Spleen (tissue), 11 donors: ENCODE measurements at regions not wholly inside any gene's neighbourhood (a gene's known extent, or its start where the extent isn't known, plus 50 kb on each side); places are given as distances from the start of the nearest gene placed in this dataset.

ENCODE experiments used
- DNase-seq: peaks from one replicate; pipeline ENCODE4 v3.0.0-alpha.2; 2020
- H3K27ac ChIP-seq, 8 donors: fragments of 200-600 bp; sonication (generic) in 7 of 8; 1 replicate in 4 of 8; 2 replicates in 4 of 8; pipeline versions ENCODE4 v1.5.0 to v1.8.0; 2016 to 2021; ENCODE audit warnings: inconsistent platforms in 4 of 8, mild to moderate bottlenecking in 4 of 8, moderate library complexity in 1 of 8
- H3K27me3 ChIP-seq, 7 donors: fragments of 200-600 bp; sonication (generic) in 6 of 7; replicated peaks in 1 of 7; 1 replicate in 4 of 7; 2 replicates in 3 of 7; pipeline versions ENCODE4 v1.5.0 to v1.8.0; 2016 to 2021; ENCODE audit warnings: inconsistent platforms in 3 of 7, mild to moderate bottlenecking in 1 of 7
- H3K36me3 ChIP-seq, 6 donors: fragments of 200-600 bp; sonication (generic) in 5 of 6; 1 replicate in 4 of 6; 2 replicates in 2 of 6; pipeline versions ENCODE4 v1.5.0 to v1.8.0; 2016 to 2021; ENCODE audit warnings: inconsistent platforms in 2 of 6
- H3K4me1 ChIP-seq, 6 donors: fragments of 200-600 bp; sonication (generic) in 5 of 6; 1 replicate in 3 of 6; 2 replicates in 3 of 6; pipeline versions ENCODE4 v1.5.0 to v1.8.0; 2016 to 2021; ENCODE audit warnings: inconsistent platforms in 3 of 6
- H3K4me3 ChIP-seq, 8 donors: fragments of 200-600 bp; sonication (generic) in 7 of 8; 1 replicate in 4 of 8; 2 replicates in 4 of 8; pipeline versions ENCODE4 v1.5.0 to v1.8.0; 2016 to 2021; ENCODE audit warnings: inconsistent platforms in 4 of 8, mild to moderate bottlenecking in 4 of 8, moderate library complexity in 2 of 8
- H3K9me3 ChIP-seq, 8 donors: fragments of 200-600 bp; sonication (generic) in 7 of 8; 1 replicate in 4 of 8; 2 replicates in 4 of 8; pipeline versions ENCODE4 v1.5.0 to v1.8.0; 2016 to 2021; ENCODE audit warnings: inconsistent platforms in 4 of 8
- POLR2A ChIP-seq, 3 donors: fragments of 450-650 bp; IDR thresholded peaks; one replicate each; pipeline ENCODE4 v1.5.1; 2017; ENCODE audit warnings: antibody characterized with exemption in 3 of 3, mild to moderate bottlenecking in 1 of 3
- POLR2AphosphoS5 ChIP-seq, 3 donors: sonication (generic); formaldehyde crosslinking; IDR thresholded peaks; one replicate each; pipeline ENCODE4 v1.5.1; 2017; ENCODE audit warnings: antibody characterized with exemption in 3 of 3
- WGBS, 5 donors: extraction: QIAGEN DNeasy Blood & Tissue Kit in 3 of 5; methylation state at CpG; one replicate each; pipeline versions ENCODE4 v1.1.5 to v1.1.7; 2013 to 2018; 5-methylcytosine and 5-hydroxymethylcytosine counted together
- intact Hi-C: fragments of 100-400 bp; cut with DNase I; formaldehyde crosslinking; loops from one replicate; pipeline ENCODE4 v1.15.0; 2023; ENCODE audit warnings: low total_unique reads
- TF ChIP-seq, protein P1 (sequence below), 11 experiments: fragments of 200-600 bp in 7 of 11; fragments of 450-650 bp in 4 of 11; sonication (generic) in 4 of 11; IDR thresholded peaks in 8 of 11; conservative IDR thresholded peaks in 3 of 11; 1 replicate in 7 of 11; 2 replicates in 4 of 11; pipeline versions ENCODE4 v1.4.0 to v1.8.0; 2016 to 2021; ENCODE audit warnings: antibody characterized with exemption in 11 of 11, inconsistent platforms in 4 of 11, mild to moderate bottlenecking in 1 of 11
- donor health status: healthy with polysubstance abuse.
- donor health status: DM: no; HTN: no; CAD: no; lungs with moderate emphysema.
- donor health status: DM: no; HTN: no; CAD: no.
- donor health status: Bipolar disorder and iron deficiency.
- donor health status: healthy.
- donor health status: DM: no; HTN: no; CAD: no.
- donor health status: DM: yes; HTN: yes; CAD: no.

DNA sequence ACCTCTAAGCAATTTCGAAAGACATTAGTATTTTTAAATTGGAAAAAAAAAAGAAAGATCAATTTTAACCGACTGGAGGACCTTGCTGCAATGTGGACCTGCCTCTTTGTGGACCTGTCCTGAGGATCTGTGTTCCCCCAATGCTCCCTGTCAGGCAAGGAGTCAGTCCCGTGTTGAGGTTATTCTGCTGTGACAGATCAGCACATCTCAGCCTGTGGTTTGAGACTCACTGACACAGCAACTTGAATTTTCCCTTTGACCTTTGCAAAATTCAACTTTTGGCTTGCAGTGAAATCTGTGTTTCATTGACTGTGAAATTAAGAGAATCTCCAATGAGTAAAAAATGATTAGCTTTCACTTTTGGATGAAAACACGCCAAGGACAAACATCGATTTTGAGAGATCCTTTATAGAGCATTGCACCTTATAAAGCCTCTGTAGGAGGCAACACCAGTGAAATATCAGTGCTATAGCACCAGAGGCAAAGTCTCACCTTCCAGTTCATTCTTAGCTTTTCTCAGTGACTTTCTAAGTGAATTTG is 186.9 kb downstream of the GPAT3 start:
- Histone ChIP-seq H3K27me3 (peaks cover 0 to 4% (median 0%) of the 10 kb centered on the region in 7 donors), H3K36me3 (no peaks in the 10 kb centered on the region), H3K4me3 (no peak overlapping the region), H3K27ac (no peak overlapping the region), H3K4me1 (no peaks in the 10 kb centered on the region), H3K9me3 (no peaks in the 10 kb centered on the region)
- intact Hi-C loops = no loop called here
- WGBS, 5 donors = 77 to 89% (median 80%) methylated on average over 5 of the region's 5 CpGs
- TF ChIP-seq POLR2AphosphoS5 (IDR thresholded peaks at IDR 0.05) (no peak), POLR2A (IDR thresholded peaks at IDR 0.05) (no peak)
- TF ChIP-seq, protein P1, sequence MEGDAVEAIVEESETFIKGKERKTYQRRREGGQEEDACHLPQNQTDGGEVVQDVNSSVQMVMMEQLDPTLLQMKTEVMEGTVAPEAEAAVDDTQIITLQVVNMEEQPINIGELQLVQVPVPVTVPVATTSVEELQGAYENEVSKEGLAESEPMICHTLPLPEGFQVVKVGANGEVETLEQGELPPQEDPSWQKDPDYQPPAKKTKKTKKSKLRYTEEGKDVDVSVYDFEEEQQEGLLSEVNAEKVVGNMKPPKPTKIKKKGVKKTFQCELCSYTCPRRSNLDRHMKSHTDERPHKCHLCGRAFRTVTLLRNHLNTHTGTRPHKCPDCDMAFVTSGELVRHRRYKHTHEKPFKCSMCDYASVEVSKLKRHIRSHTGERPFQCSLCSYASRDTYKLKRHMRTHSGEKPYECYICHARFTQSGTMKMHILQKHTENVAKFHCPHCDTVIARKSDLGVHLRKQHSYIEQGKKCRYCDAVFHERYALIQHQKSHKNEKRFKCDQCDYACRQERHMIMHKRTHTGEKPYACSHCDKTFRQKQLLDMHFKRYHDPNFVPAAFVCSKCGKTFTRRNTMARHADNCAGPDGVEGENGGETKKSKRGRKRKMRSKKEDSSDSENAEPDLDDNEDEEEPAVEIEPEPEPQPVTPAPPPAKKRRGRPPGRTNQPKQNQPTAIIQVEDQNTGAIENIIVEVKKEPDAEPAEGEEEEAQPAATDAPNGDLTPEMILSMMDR (IDR thresholded peaks at IDR 0.05 in 8 of 11, conservative IDR thresholded peaks at IDR 0.05 in 3 of 11) = no peak
- DNase-seq = no peak

DNA sequence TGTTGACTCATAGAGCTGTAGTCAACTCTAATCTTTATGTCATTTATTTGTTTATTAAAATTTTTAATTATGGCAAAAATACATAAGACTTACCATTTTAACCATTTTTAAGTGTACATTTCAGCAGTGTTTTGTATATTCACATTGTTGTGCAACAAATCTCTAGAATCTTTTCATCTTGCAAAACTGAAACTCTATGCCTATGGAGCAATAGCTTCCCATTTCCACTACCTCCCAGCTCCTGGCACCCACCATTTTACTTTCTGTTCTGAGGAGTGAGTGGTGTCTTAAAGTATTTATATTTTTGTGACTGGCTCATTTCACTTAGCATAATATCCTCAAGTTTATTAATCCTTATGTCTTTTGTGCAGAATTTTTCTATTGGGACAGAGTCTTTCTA is 181.0 kb downstream of the GPAT3 start:
- Histone ChIP-seq H3K4me1 (no peaks in the 10 kb centered on the region), H3K36me3 (no peaks in the 10 kb centered on the region), H3K27me3 (no peaks in the 10 kb centered on the region), H3K27ac (no peak overlapping the region), H3K9me3 (no peaks in the 10 kb centered on the region), H3K4me3 (no peak overlapping the region)
- DNase-seq = no peak
- TF ChIP-seq, protein P1 (IDR thresholded peaks at IDR 0.05 in 8 of 11, conservative IDR thresholded peaks at IDR 0.05 in 3 of 11) = no peak
- TF ChIP-seq POLR2AphosphoS5 (IDR thresholded peaks at IDR 0.05) (no peak), POLR2A (IDR thresholded peaks at IDR 0.05) (no peak)
- intact Hi-C loops = no loop called here

DNA sequence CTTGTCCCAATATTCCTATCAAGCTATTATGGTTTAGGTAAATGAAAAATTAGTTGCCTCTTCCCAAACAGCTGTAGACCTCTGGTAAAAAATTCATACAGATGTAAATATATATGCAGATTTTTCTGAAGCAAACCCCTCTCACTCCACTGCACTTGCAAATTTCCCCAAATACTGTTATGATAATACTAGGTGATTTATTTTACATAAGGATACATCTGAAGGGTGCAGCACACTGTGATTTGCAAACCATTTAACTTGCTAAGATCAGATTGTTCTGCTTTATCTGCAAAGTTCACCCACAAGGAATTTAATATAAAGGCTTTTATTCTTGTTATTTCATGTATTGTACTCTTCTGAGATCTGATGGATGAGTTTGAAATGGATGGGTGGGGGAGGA is 177.0 kb downstream of the GPAT3 start:
- H3K27ac ChIP-seq = no peak overlapping the region
- no peak for DNase-seq
- no peaks in the 10 kb centered on the region for H3K4me1 ChIP-seq
- intact Hi-C loops = no loop called here
- no peaks in the 10 kb centered on the region for H3K9me3 ChIP-seq
- no peaks in the 10 kb centered on the region for H3K36me3 ChIP-seq
- H3K27me3 ChIP-seq = no peaks in the 10 kb centered on the region
- no peak overlapping the region for H3K4me3 ChIP-seq
- TF ChIP-seq POLR2A (IDR thresholded peaks at IDR 0.05) (no peak), POLR2AphosphoS5 (IDR thresholded peaks at IDR 0.05) (no peak)
- TF ChIP-seq, protein P1 (IDR thresholded peaks at IDR 0.05 in 8 of 11, conservative IDR thresholded peaks at IDR 0.05 in 3 of 11) = no peak

DNA sequence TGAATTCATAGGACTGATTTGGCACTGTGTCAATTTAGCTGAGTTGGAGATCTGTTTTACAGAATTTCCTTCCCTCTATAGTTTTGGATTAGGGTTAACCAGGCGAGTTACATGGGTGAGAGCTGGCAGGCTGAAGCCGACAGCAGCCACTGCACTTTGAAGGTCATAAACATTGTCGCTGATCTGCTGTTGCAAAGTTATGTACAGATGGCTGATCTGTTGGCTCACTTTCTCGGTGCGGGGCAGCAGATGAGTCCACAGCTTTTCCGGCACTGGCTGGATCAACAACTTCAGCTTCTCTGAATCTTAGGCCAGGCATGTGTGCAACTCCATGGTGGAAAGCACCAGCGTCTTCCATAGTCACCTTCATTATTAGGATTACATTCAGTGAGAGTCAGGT is 173.7 kb downstream of the GPAT3 start:
- WGBS, 5 donors = 81 to 91% (median 89%) methylated on average over 7 of the region's 7 CpGs
- no peaks in the 10 kb centered on the region for H3K27me3 ChIP-seq
- no peak overlapping the region for H3K27ac ChIP-seq
- no peaks in the 10 kb centered on the region for H3K9me3 ChIP-seq
- H3K4me3 ChIP-seq = no peak overlapping the region
- TF ChIP-seq, protein P1 (IDR thresholded peaks at IDR 0.05 in 8 of 11, conservative IDR thresholded peaks at IDR 0.05 in 3 of 11) = no peak
- no peak for TF ChIP-seq POLR2A (IDR thresholded peaks at IDR 0.05)
- DNase-seq = no peak
- H3K4me1 ChIP-seq = no peaks in the 10 kb centered on the region
- no peaks in the 10 kb centered on the region for H3K36me3 ChIP-seq
- intact Hi-C loops = no loop called here
